Lower leg skin (tissue), 4 donors: ENCODE measurements at regions not wholly inside any gene's neighbourhood (a gene's known extent, or its start where the extent isn't known, plus 50 kb on each side); places are given as distances from the start of the nearest gene placed in this dataset.

Experiments used
- DNase-seq, 2 donors: peaks; one replicate each; pipeline ENCODE4 v3.0.0-alpha.2; 2019; ENCODE audit warnings: low spot score in 2 of 2
- H3K4me3 ChIP-seq: fragments of 200-600 bp; sonication (generic); 2 replicates; pipeline ENCODE4 v1.5.1; 2017; ENCODE audit warnings: mild to moderate bottlenecking, low read depth; ENCODE audit not compliant: poor library complexity, severe bottlenecking
- CTCF ChIP-seq, 3 donors: fragments of 450-650 bp; IDR thresholded peaks; one replicate each; pipeline ENCODE4 v1.5.1; 2016; ENCODE audit warnings: antibody characterized with exemption in 3 of 3, mild to moderate bottlenecking in 3 of 3, moderate library complexity in 2 of 3
- POLR2A ChIP-seq, 2 donors: fragments of 450-650 bp; IDR thresholded peaks; one replicate each; pipeline ENCODE4 v1.6.1; 2016 to 2017; ENCODE audit warnings: antibody characterized with exemption in 2 of 2, mild to moderate bottlenecking in 1 of 2, moderate library complexity in 1 of 2
- WGBS, 2 donors: methylation state at CpG; one replicate each; pipeline ENCODE4 v1.1.5; 2018; 5-methylcytosine and 5-hydroxymethylcytosine counted together
- intact Hi-C: fragments of 100-400 bp; cut with DNase I; formaldehyde crosslinking; loops from one replicate; pipeline ENCODE4 v1.15.0; 2023; ENCODE audit warnings: low total_unique reads

GRCh38 chr5:165527577-165527976 is 2022.2 kb downstream of the MAT2B start:
- TF ChIP-seq CTCF (IDR thresholded peaks at IDR 0.05) (no peak), POLR2A (IDR thresholded peaks at IDR 0.05) (no peak)
- no peak overlapping the region for H3K4me3 ChIP-seq
- no peak for DNase-seq
- intact Hi-C loops, result no loop called here
- WGBS, 2 donors, result 76 to 82% methylated on average over 4 of the region's 4 CpGs

GRCh38 chr5:165538065-165538464 is 2032.6 kb downstream of the MAT2B start:
- TF ChIP-seq CTCF (IDR thresholded peaks at IDR 0.05) (no peak), POLR2A (IDR thresholded peaks at IDR 0.05) (no peak)
- no peak overlapping the region for H3K4me3 ChIP-seq
- intact Hi-C loops, result no loop called here
- no peak for DNase-seq

- intact Hi-C loops, result no loop called here
Observed at GRCh38 chr5:165559645-165560044, 2054.2 kb downstream of the MAT2B start.

GRCh38 chr5:165560648-165561047 is 2055.2 kb downstream of the MAT2B start:
- no peak for TF ChIP-seq CTCF (IDR thresholded peaks at IDR 0.05)
- TF ChIP-seq POLR2A (IDR thresholded peaks at IDR 0.05), result no peak
- intact Hi-C loops, result no loop called here
- DNase-seq, result no peak
- WGBS, 2 donors, result 21 to 32% methylated on average over 1 of the region's 1 CpG
- H3K4me3 ChIP-seq, result no peak overlapping the region

More at GRCh38 chr5:165559645-165560044, 2054.2 kb downstream of the MAT2B start:
- no peak overlapping the region for H3K4me3 ChIP-seq
- TF ChIP-seq CTCF (IDR thresholded peaks at IDR 0.05), result no peak
- TF ChIP-seq POLR2A (IDR thresholded peaks at IDR 0.05), result no peak
- no peak for DNase-seq
- WGBS, 2 donors, result 58 to 75% methylated on average over 3 of the region's 3 CpGs

- WGBS, 2 donors, result 48 to 54% methylated on average over 4 of the region's 4 CpGs
- TF ChIP-seq POLR2A (IDR thresholded peaks at IDR 0.05) (no peak), CTCF (IDR thresholded peaks at IDR 0.05) (no peak)
- no peak for DNase-seq
- intact Hi-C loops, result no loop called here
- no peak overlapping the region for H3K4me3 ChIP-seq
Observed at GRCh38 chr5:165565911-165566310, 2060.5 kb downstream of the MAT2B start.

- intact Hi-C loops, result no loop called here
- no peak for TF ChIP-seq POLR2A (IDR thresholded peaks at IDR 0.05)
- no peak for TF ChIP-seq CTCF (IDR thresholded peaks at IDR 0.05)
- no peak for DNase-seq
- WGBS, 2 donors, result 76 to 77% methylated on average over 7 of the region's 7 CpGs
- no peak overlapping the region for H3K4me3 ChIP-seq
Observed at GRCh38 chr5:165569551-165569950, 2064.1 kb downstream of the MAT2B start.
